OCI-LY3 (cell line): ENCODE measurements at regions not wholly inside any gene's neighbourhood (a gene's known extent, or its start where the extent isn't known, plus 50 kb on each side); places are given as distances from the start of the nearest gene placed in this dataset.

ENCODE experiments used
- H2AFZ ChIP-seq: fragments of 200-600, 300-600 bp; shearing (Covaris generic); 2 replicates; pipeline ENCODE4 v1.6.0; 2014; ENCODE audit warnings: antibody characterized with exemption, low read depth, low read length
- H3K27ac ChIP-seq: fragments of 200-600, 300-600 bp; sonication (generic); 2 replicates; pipeline ENCODE4 v1.5.1; 2014; ENCODE audit warnings: mild to moderate bottlenecking, low read length, moderate library complexity, mixed read lengths
- H3K27me3 ChIP-seq: fragments of 200-600, 300-600 bp; sonication (generic); 2 replicates; pipeline ENCODE4 v1.6.1; 2014; ENCODE audit warnings: low read depth, low read length, mixed read lengths
- H3K36me3 ChIP-seq: fragments of 200-600, 300-600 bp; sonication (generic); replicated peaks from 2 replicates; pipeline ENCODE3; 2014; ENCODE audit warnings: low read depth, low read length, mixed read lengths
- H3K4me1 ChIP-seq: fragments of 300-600, 200-600 bp; sonication (generic); 2 replicates; pipeline ENCODE4 v1.6.1; 2014; ENCODE audit warnings: low read length, mixed read lengths
- H3K4me2 ChIP-seq: fragments of 200-600, 300-600 bp; sonication (generic); 2 replicates; pipeline ENCODE4 v1.6.1; 2014; ENCODE audit warnings: low read length, mixed read lengths
- H3K4me3 ChIP-seq: fragments of 300-600, 200-600 bp; sonication (generic); 2 replicates; pipeline ENCODE4 v1.5.1; 2014; ENCODE audit warnings: antibody characterized with exemption, mild to moderate bottlenecking, low read length, moderate library complexity
- H3K79me2 ChIP-seq: fragments of 300-600, 200-600 bp; shearing (Covaris generic); 2 replicates; pipeline ENCODE4 v1.6.1; 2014; ENCODE audit warnings: mild to moderate bottlenecking, low read length, mixed read lengths
- H3K9ac ChIP-seq: fragments of 300-600, 200-600 bp; shearing (Covaris generic); 2 replicates; pipeline ENCODE4 v1.6.0; 2014; ENCODE audit warnings: mild to moderate bottlenecking, low read length, moderate library complexity
- H3K9me3 ChIP-seq: fragments of 200-600, 300-600 bp; shearing (Covaris generic); 2 replicates; pipeline ENCODE4 v1.6.1; 2014; ENCODE audit warnings: low read length, mixed read lengths; ENCODE audit not compliant: insufficient read depth
- H4K20me1 ChIP-seq: fragments of 200-600, 300-600 bp; sonication (generic); 2 replicates; pipeline ENCODE4 v1.6.1; 2016; ENCODE audit warnings: low read length, mixed read lengths; ENCODE audit not compliant: insufficient read depth
- EZH2phosphoT487 ChIP-seq: fragments of 200-600 bp; shearing (Covaris generic); IDR thresholded peaks from 2 replicates; pipeline ENCODE4 v1.6.1; 2018; ENCODE audit warnings: antibody characterized with exemption, mixed run types, low read depth
- TF ChIP-seq, protein P1 (sequence below): fragments of 200-600, 300-600 bp; sonication (generic); IDR thresholded peaks from 2 replicates; pipeline ENCODE4 v1.5.1; 2014; ENCODE audit warnings: antibody characterized with exemption, low read length, low read depth

DNA sequence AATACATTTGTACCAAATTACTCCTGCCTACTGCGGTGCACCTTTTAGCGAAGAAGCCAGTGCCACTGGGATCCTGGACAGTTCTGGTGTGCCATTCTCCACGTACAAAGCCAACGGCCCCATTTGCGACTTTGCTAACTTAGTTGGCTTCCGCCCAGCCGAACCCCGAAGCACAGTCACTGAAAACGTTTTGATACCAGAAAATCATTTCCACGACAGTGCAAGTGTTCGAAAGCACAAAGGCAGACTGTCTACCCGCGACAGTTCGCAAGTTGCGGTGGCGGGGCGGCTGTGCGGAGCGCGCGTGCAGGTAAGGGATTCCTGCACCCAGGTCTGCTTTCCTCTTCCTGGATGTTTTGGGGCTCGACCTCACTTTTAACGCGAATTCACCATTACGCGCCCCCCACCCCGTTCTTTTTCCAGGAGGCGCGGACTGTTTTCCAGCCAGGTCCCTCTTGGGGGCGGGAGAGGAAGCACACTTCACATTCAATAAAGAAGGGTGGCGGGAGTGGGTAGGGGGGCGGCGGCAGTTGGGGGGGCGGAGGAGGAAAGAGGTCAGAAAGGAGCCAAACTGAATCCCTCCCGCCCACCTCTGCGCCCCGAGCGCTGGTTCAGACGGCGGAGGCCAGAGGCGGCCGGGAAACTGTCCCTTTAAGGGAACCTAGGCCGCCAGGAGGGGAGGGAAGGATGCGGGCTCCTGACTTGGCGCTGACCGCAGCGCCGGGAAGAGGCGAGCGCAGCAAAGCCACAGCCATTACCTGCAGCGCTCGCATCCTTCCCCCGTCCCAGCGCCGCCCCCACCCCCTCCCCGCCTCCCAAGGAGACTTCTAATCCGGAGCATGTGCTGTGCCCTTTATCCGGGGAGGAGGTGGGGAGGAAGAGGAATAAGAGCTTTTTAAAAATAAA is 107.4 kb upstream of the KCTD1 start:
- H3K9me3 ChIP-seq: no peaks in the 10 kb centered on the region
- TF ChIP-seq, protein P1, sequence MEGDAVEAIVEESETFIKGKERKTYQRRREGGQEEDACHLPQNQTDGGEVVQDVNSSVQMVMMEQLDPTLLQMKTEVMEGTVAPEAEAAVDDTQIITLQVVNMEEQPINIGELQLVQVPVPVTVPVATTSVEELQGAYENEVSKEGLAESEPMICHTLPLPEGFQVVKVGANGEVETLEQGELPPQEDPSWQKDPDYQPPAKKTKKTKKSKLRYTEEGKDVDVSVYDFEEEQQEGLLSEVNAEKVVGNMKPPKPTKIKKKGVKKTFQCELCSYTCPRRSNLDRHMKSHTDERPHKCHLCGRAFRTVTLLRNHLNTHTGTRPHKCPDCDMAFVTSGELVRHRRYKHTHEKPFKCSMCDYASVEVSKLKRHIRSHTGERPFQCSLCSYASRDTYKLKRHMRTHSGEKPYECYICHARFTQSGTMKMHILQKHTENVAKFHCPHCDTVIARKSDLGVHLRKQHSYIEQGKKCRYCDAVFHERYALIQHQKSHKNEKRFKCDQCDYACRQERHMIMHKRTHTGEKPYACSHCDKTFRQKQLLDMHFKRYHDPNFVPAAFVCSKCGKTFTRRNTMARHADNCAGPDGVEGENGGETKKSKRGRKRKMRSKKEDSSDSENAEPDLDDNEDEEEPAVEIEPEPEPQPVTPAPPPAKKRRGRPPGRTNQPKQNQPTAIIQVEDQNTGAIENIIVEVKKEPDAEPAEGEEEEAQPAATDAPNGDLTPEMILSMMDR: no peak
- no peak for TF ChIP-seq EZH2phosphoT487
- H4K20me1 ChIP-seq: no peaks in the 10 kb centered on the region
- H3K4me1 ChIP-seq: peaks cover 4% of the 10 kb centered on the region; the same call in 1 of the 2 replicates
- H3K27me3 ChIP-seq: peaks cover 48% of the 10 kb centered on the region
- peak overlapping the region; percentile 71 for H3K9ac ChIP-seq
- H3K27ac ChIP-seq: no peak overlapping the region
- H3K4me3 ChIP-seq: peak overlapping the region; percentile 92
- peak overlapping the region; percentile 74 for H3K4me2 ChIP-seq
- H3K36me3 ChIP-seq: no peaks in the 10 kb centered on the region
- no peaks in the 10 kb centered on the region for H3K79me2 ChIP-seq
- peak overlapping the region; percentile 43; the same call in 1 of the 2 replicates for H2AFZ ChIP-seq

DNA sequence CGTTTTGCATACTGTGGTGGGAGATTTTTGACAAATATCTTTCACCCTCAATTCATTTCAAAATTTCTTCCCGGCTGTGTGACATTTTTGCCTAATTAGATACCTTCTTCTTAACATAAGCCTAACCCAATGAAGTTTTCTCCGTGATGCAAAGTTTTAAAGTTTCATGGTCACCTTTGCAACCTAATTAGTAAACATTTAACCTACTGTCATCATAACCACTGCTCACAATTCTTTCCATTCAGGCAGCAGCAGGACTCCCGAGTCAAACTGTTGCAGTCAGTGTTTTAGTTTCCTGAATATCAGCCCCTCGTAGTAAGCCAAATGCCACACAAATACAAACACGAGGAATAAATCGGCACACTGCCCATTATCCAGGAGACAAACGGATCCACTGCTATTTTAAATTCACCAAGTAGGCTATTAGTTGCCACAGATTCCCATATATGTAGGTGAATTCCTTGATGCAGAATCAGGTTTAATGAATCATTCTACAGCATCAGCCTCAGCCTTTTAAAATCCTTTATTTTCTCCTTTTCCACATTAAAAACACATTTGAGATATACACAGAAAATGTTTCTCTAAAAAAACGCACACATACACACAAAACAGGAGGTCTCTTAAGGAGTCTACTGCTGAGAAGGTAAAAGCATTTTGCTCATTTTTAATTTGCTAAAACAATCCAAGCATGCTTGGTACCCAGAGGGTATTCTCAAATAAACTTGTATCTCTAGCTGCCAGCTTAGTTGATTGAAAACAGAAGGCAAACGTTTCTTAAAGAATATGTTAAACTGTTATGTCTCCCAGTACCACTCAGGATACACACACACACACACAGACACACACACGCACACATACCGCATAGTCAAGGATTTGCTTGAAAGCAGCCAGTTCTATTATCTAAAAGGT is 106.5 kb upstream of the KCTD1 start:
- no peak overlapping the region for H2AFZ ChIP-seq
- H3K4me1 ChIP-seq: peaks cover 11% of the 10 kb centered on the region
- H3K4me2 ChIP-seq: no peak overlapping the region
- H3K36me3 ChIP-seq: no peaks in the 10 kb centered on the region
- no peak overlapping the region for H3K4me3 ChIP-seq
- H3K9ac ChIP-seq: no peak overlapping the region
- H3K9me3 ChIP-seq: no peaks in the 10 kb centered on the region
- H3K27ac ChIP-seq: no peak overlapping the region
- peaks cover 51% of the 10 kb centered on the region for H3K27me3 ChIP-seq
- H3K79me2 ChIP-seq: no peaks in the 10 kb centered on the region
- no peak for TF ChIP-seq EZH2phosphoT487
- TF ChIP-seq, protein P1: no peak
- no peaks in the 10 kb centered on the region for H4K20me1 ChIP-seq

DNA sequence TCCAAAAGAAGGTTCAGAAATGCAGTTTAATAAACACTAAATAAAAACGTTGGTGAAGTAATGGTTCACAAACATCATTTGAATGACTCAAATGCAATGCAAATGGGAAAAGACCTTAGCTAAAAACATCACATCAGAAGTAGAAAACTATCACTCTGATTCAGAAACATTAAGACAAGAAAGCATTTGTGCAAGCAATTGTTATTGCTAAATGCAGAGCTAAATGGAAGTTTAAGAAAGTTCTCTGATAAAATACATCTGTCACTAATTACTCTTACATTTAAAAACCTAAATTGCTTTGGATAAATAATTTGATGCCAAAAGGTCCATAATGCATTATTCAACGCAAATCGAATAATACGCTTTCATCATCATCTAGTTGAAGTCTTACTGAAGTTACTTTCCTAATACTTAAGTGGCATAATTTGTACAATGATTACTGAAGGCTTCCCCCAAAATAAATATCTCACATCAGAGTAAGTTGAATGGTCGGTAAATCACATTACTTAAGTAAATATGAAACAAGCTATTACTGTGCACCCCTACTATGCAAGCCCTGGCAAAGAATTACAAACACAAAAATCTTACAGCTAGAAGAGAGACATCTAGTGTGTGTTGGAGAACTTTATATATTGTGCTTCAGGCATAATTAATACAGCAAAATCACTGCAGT is 105.7 kb upstream of the KCTD1 start:
- H3K4me1 ChIP-seq: peaks cover 18% of the 10 kb centered on the region
- H3K79me2 ChIP-seq: no peaks in the 10 kb centered on the region
- no peak overlapping the region for H2AFZ ChIP-seq
- TF ChIP-seq, protein P1: peak; percentile 30
- TF ChIP-seq EZH2phosphoT487: no peak
- H3K4me2 ChIP-seq: no peak overlapping the region
- H3K27ac ChIP-seq: no peak overlapping the region
- H3K9ac ChIP-seq: no peak overlapping the region
- no peaks in the 10 kb centered on the region for H3K36me3 ChIP-seq
- H3K9me3 ChIP-seq: no peaks in the 10 kb centered on the region
- no peaks in the 10 kb centered on the region for H4K20me1 ChIP-seq
- H3K4me3 ChIP-seq: no peak overlapping the region
- H3K27me3 ChIP-seq: peaks cover 43% of the 10 kb centered on the region
